Gastrocnemius medialis (tissue), 4 donors: ENCODE measurements at regions not wholly inside any gene's neighbourhood (a gene's known extent, or its start where the extent isn't known, plus 50 kb on each side); places are given as distances from the start of the nearest gene placed in this dataset.

Source experiments
- ATAC-seq, 2 donors: fragments of 150-250 bp; one replicate each; pipeline ENCODE4 v1.9.1; 2016
- DNase-seq, 2 donors: peaks; one replicate each; pipeline ENCODE4 v3.0.0-alpha.2; 2019
- H3K27ac ChIP-seq, 4 donors: fragments of 200-600 bp; sonication (generic); 1 replicate in 1 of 4; 2 replicates in 3 of 4; pipeline ENCODE4 v1.5.1; 2016 to 2018; ENCODE audit warnings: mild to moderate bottlenecking in 2 of 4, moderate library complexity in 1 of 4
- H3K27me3 ChIP-seq, 3 donors: fragments of 200-600 bp; sonication (generic) in 2 of 3; 1 replicate in 1 of 3; 2 replicates in 2 of 3; pipeline versions ENCODE4 v1.5.1 to v1.6.0; 2016 to 2019; ENCODE audit warnings: mild to moderate bottlenecking in 1 of 3, moderate library complexity in 1 of 3
- H3K36me3 ChIP-seq, 2 donors: fragments of 200-600 bp; sonication (generic) in 1 of 2; one replicate each; pipeline ENCODE4 v1.5.1; 2017 to 2018
- H3K4me1 ChIP-seq, 2 donors: fragments of 200-600 bp; sonication (generic) in 1 of 2; one replicate each; pipeline ENCODE4 v1.5.1; 2016 to 2017; ENCODE audit warnings: mild to moderate bottlenecking in 2 of 2
- H3K4me3 ChIP-seq, 4 donors: fragments of 200-600 bp; sonication (generic) in 3 of 4; 1 replicate in 1 of 4; 2 replicates in 3 of 4; pipeline ENCODE4 v1.5.1; 2016 to 2019; ENCODE audit warnings: mild to moderate bottlenecking in 2 of 4
- H3K9me3 ChIP-seq, 3 donors: fragments of 200-600 bp; sonication (generic) in 2 of 3; 1 replicate in 1 of 3; 2 replicates in 2 of 3; pipeline ENCODE4 v1.5.1; 2016 to 2019
- POLR2A ChIP-seq, 2 donors: fragments of 450-650 bp; IDR thresholded peaks; one replicate each; pipeline ENCODE4 v1.6.1; 2017; ENCODE audit warnings: antibody characterized with exemption in 2 of 2, mild to moderate bottlenecking in 2 of 2, moderate library complexity in 2 of 2
- in situ Hi-C, 4 donors: fragments of 200-750 bp; cut with MboI; loops; one replicate each; pipeline versions ENCODE4 v1.15.0 to v1.8.0; 2017; ENCODE audit warnings: low sequenced_read_pairs in 4 of 4
- intact Hi-C: fragments of 100-400 bp; cut with DNase I; formaldehyde crosslinking; loops from one replicate; pipeline ENCODE4 v1.15.1; 2023; ENCODE audit warnings: low total_unique reads
- TF ChIP-seq, protein P1 (sequence below), 5 experiments: fragments of 450-650 bp in 3 of 5; fragments of 200-600 bp in 2 of 5; sonication (generic) in 2 of 5; IDR thresholded peaks in 4 of 5; conservative IDR thresholded peaks in 1 of 5; 1 replicate in 4 of 5; 2 replicates in 1 of 5; pipeline ENCODE4 v1.5.1; 2016 to 2019; ENCODE audit warnings: antibody characterized with exemption in 5 of 5, mild to moderate bottlenecking in 3 of 5, moderate library complexity in 3 of 5

DNA sequence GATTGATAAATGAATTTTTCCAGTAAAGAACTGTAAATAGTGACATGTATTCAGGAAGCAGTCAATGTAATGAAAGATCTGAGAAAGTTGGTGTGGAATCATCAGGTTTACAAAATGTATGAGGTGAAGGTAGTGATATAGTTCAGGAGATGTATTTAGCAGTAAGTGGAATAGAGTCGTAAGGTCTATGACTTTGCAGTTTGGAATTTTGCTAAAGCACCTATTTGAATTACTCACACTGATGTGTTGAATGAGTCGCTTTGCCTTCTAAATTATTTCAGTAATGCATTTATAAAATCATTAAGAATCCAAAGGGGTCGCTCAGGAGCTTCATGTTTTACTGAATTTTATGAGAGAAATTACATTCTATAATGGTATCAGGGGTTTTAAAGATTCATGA lies 713.7 kb downstream of the DSC3 start:
- ATAC-seq, result no peak
- in situ Hi-C loops (no loop called here), intact Hi-C loops (no loop called here)
- Histone ChIP-seq H3K27ac (no peak overlapping the region), H3K36me3 (no peaks in the 10 kb centered on the region), H3K4me3 (no peak overlapping the region), H3K9me3 (no peaks in the 10 kb centered on the region), H3K27me3 (no peaks in the 10 kb centered on the region), H3K4me1 (no peaks in the 10 kb centered on the region)
- no peak for TF ChIP-seq POLR2A (IDR thresholded peaks at IDR 0.05)
- TF ChIP-seq, protein P1, sequence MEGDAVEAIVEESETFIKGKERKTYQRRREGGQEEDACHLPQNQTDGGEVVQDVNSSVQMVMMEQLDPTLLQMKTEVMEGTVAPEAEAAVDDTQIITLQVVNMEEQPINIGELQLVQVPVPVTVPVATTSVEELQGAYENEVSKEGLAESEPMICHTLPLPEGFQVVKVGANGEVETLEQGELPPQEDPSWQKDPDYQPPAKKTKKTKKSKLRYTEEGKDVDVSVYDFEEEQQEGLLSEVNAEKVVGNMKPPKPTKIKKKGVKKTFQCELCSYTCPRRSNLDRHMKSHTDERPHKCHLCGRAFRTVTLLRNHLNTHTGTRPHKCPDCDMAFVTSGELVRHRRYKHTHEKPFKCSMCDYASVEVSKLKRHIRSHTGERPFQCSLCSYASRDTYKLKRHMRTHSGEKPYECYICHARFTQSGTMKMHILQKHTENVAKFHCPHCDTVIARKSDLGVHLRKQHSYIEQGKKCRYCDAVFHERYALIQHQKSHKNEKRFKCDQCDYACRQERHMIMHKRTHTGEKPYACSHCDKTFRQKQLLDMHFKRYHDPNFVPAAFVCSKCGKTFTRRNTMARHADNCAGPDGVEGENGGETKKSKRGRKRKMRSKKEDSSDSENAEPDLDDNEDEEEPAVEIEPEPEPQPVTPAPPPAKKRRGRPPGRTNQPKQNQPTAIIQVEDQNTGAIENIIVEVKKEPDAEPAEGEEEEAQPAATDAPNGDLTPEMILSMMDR (IDR thresholded peaks at IDR 0.05 in 4 of 5, conservative IDR thresholded peaks at IDR 0.05 in 1 of 5), result no peak
- DNase-seq, result no peak

DNA sequence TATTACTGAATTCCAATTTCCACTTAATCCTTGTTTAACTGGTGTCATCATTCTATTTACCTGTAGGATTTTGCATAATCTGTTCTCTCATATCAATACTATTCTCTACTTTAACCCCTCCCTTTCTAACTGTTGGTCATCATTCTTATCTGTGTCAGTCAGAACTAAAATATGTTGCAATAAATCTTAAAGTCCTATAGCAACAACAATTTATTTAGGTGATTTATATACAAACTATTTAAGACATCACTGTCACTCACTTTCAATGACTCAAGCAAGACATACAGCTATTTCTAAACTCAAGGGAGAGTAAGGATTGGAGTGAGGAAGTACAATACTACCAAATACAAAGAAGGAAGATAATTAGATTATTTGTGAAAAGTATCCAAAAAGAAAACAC lies 740.4 kb downstream of the DSC3 start:
- Histone ChIP-seq H3K4me1 (no peaks in the 10 kb centered on the region), H3K36me3 (no peaks in the 10 kb centered on the region), H3K4me3 (no peak overlapping the region), H3K27me3 (no peaks in the 10 kb centered on the region), H3K9me3 (no peaks in the 10 kb centered on the region), H3K27ac (no peak overlapping the region)
- no peak for ATAC-seq
- DNase-seq, result no peak
- intact Hi-C loops, result no loop called here
- in situ Hi-C loops, result no loop called here
- TF ChIP-seq, protein P1 (IDR thresholded peaks at IDR 0.05 in 4 of 5, conservative IDR thresholded peaks at IDR 0.05 in 1 of 5), result no peak
- TF ChIP-seq POLR2A (IDR thresholded peaks at IDR 0.05), result no peak

DNA sequence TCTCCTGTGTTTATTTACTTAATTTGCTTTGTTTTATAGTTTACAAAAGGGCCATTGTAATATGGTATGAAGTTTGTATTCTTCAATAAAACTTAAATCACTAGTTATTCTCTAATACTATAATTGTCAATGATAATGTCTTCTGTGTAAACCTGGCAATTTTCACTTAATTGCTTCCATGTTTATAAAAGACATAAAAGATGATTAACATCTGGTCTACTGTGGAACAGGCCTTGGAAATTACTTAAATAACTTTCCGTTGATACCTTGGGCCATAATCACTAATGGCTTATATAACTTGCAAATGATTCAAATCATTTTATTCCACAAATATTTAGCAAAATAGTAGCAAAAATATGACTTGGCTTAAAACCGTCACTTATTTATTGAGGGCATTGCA lies 743.8 kb downstream of the DSC3 start:
- no peak for DNase-seq
- TF ChIP-seq, protein P1 (IDR thresholded peaks at IDR 0.05 in 4 of 5, conservative IDR thresholded peaks at IDR 0.05 in 1 of 5), result no peak
- no peak for TF ChIP-seq POLR2A (IDR thresholded peaks at IDR 0.05)
- intact Hi-C loops (no loop called here), in situ Hi-C loops (no loop called here)
- H3K36me3 ChIP-seq, result no peaks in the 10 kb centered on the region
- no peak for ATAC-seq
- H3K27me3 ChIP-seq, result no peaks in the 10 kb centered on the region
- no peak overlapping the region for H3K4me3 ChIP-seq
- no peak overlapping the region for H3K27ac ChIP-seq
- no peaks in the 10 kb centered on the region for H3K9me3 ChIP-seq
- no peaks in the 10 kb centered on the region for H3K4me1 ChIP-seq

DNA sequence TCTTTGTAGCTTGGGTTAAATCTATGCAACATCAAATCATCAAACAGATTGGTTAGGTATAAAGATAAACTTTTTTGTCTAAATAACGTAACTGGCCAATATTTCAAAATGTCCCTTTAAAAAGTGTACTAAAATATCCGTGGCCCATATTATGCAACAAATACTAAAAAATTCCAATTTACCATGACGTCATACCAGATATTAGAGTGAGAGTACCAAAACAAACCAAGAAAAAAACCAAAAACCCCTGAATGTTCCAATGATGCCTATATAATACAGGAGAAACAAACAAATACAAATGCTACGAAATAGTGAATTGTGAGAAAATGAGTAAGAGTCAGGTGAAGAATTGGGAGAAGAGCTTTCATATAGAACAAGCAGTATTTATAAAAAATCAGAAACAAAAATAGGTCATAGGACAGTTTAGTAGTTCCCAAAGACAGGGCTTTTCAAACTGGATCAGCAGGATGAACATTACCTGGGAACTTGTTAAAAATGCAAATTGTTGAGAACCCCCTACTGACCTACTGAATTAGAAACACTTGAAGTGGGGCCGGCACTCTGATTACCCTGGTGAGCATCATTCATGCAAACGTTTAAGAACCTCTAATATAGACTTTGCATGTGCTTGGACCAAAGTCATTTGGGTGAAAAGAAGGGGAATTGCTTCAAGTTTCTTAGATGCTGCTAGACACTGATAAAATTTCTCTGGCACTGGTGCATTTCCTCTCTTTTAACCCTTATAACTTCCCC lies 753.7 kb downstream of the DSC3 start:
- DNase-seq (no peak), ATAC-seq (no peak)
- no peak for TF ChIP-seq POLR2A (IDR thresholded peaks at IDR 0.05)
- TF ChIP-seq, protein P1 (IDR thresholded peaks at IDR 0.05 in 4 of 5, conservative IDR thresholded peaks at IDR 0.05 in 1 of 5), result no peak
- intact Hi-C loops (no loop called here), in situ Hi-C loops (no loop called here)
- Histone ChIP-seq H3K27ac (no peak overlapping the region), H3K4me3 (no peak overlapping the region), H3K27me3 (no peaks in the 10 kb centered on the region), H3K4me1 (no peaks in the 10 kb centered on the region), H3K36me3 (no peaks in the 10 kb centered on the region), H3K9me3 (no peaks in the 10 kb centered on the region)
